Thoracic aorta (tissue), 2 donors: ENCODE measurements at regions not wholly inside any gene's neighbourhood (a gene's known extent, or its start where the extent isn't known, plus 50 kb on each side); places are given as distances from the start of the nearest gene placed in this dataset.

ENCODE experiments used
- ATAC-seq: fragments of 150-250 bp; one replicate; pipeline ENCODE4 v1.8.0; 2017; ENCODE audit warnings: low read depth; ENCODE audit not compliant: insufficient number of reproducible peaks, low FRiP score
- DNase-seq: peaks from one replicate; pipeline ENCODE4 v3.0.0-alpha.2; 2020; ENCODE audit warnings: low spot score
- H3K27ac ChIP-seq, 2 donors: fragments of 200-600 bp; sonication (generic); 1 replicate in 1 of 2; 2 replicates in 1 of 2; pipeline ENCODE4 v1.5.1; 2016; ENCODE audit warnings: mild to moderate bottlenecking in 2 of 2, moderate library complexity in 2 of 2
- H3K27me3 ChIP-seq: fragments of 200-600 bp; sonication (generic); replicated peaks from 2 replicates; pipeline ENCODE4 v1.6.0; 2016; ENCODE audit warnings: mild to moderate bottlenecking; ENCODE audit not compliant: insufficient read depth
- H3K36me3 ChIP-seq: fragments of 200-600 bp; sonication (generic); one replicate; pipeline ENCODE4 v1.5.1; 2016
- H3K4me1 ChIP-seq, 2 donors: fragments of 200-600 bp; sonication (generic); 1 replicate in 1 of 2; 2 replicates in 1 of 2; pipeline versions ENCODE4 v1.5.1 to v1.6.0; 2016; ENCODE audit warnings: low read depth in 2 of 2, mild to moderate bottlenecking in 1 of 2; ENCODE audit not compliant: control insufficient read depth in 1 of 2
- H3K4me3 ChIP-seq: fragments of 200-600 bp; sonication (generic); 2 replicates; pipeline ENCODE4 v1.5.1; 2016; ENCODE audit warnings: mild to moderate bottlenecking
- H3K9me3 ChIP-seq: fragments of 200-600 bp; sonication (generic); 2 replicates; pipeline ENCODE4 v1.5.1; 2016
- TF ChIP-seq, protein P1 (sequence below): fragments of 200-600 bp; sonication (generic); IDR thresholded peaks from one replicate; pipeline ENCODE4 v1.5.1; 2019; ENCODE audit warnings: antibody characterized with exemption

GRCh38 chr16:14374451-14375131 is 255.5 kb downstream of the PARN start:
- no peak for ATAC-seq
- DNase-seq = no peak
- no peak overlapping the region for H3K27ac ChIP-seq
- H3K36me3 ChIP-seq = no peaks in the 10 kb centered on the region
- H3K9me3 ChIP-seq = no peaks in the 10 kb centered on the region
- no peaks in the 10 kb centered on the region for H3K4me1 ChIP-seq
- no peaks in the 10 kb centered on the region for H3K27me3 ChIP-seq
- TF ChIP-seq, protein P1, sequence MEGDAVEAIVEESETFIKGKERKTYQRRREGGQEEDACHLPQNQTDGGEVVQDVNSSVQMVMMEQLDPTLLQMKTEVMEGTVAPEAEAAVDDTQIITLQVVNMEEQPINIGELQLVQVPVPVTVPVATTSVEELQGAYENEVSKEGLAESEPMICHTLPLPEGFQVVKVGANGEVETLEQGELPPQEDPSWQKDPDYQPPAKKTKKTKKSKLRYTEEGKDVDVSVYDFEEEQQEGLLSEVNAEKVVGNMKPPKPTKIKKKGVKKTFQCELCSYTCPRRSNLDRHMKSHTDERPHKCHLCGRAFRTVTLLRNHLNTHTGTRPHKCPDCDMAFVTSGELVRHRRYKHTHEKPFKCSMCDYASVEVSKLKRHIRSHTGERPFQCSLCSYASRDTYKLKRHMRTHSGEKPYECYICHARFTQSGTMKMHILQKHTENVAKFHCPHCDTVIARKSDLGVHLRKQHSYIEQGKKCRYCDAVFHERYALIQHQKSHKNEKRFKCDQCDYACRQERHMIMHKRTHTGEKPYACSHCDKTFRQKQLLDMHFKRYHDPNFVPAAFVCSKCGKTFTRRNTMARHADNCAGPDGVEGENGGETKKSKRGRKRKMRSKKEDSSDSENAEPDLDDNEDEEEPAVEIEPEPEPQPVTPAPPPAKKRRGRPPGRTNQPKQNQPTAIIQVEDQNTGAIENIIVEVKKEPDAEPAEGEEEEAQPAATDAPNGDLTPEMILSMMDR = no peak
- H3K4me3 ChIP-seq = no peak overlapping the region

DNA sequence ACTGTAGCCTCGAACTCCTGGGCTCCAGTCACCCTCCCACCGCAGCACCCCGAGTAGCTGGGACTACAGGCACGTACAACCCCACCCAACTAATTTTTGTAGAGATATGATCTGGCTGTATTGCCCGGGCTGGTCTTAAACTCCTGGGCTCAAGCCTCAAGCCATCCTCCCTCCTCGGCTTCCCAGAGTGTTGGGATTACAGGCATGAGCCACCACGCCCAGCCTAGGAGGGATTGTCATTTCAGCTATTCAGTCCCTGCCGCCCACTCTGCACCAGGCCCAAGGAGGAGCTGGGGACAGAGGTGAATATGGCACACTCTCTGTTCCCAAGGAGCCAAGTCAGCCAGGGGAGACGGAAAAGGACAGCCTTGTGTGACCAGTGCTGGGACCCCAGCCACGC is 256.2 kb downstream of the PARN start:
- Histone ChIP-seq H3K27me3 (no peaks in the 10 kb centered on the region), H3K9me3 (no peaks in the 10 kb centered on the region), H3K4me3 (no peak overlapping the region), H3K36me3 (no peaks in the 10 kb centered on the region), H3K4me1 (no peaks in the 10 kb centered on the region), H3K27ac (no peak overlapping the region)
- ATAC-seq (no peak), DNase-seq (no peak)
- TF ChIP-seq, protein P1 = no peak

DNA sequence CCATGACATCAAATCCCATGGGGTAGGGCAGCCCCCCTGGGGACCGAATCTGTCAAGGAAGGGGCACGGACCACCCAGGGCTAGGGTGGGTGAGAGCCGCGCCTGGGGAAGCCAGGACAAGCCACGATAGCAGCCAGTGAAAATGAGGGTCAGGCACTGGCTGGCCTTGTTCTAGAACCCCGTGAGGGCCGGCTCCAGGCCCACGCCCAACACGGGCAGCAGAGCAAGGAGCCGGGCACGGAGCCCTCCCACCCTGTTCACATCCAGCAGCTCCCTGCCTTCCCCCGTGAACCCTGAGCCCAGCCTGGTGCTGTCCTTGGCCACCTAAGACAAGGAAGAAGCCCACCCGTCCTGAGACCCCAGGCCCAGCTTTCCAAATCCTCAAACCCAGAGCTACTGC is 256.7 kb downstream of the PARN start:
- DNase-seq (no peak), ATAC-seq (no peak)
- no peaks in the 10 kb centered on the region for H3K9me3 ChIP-seq
- H3K27ac ChIP-seq = no peak overlapping the region
- H3K4me1 ChIP-seq = no peaks in the 10 kb centered on the region
- TF ChIP-seq, protein P1 = no peak
- no peak overlapping the region for H3K4me3 ChIP-seq
- H3K27me3 ChIP-seq = no peaks in the 10 kb centered on the region
- no peaks in the 10 kb centered on the region for H3K36me3 ChIP-seq

DNA sequence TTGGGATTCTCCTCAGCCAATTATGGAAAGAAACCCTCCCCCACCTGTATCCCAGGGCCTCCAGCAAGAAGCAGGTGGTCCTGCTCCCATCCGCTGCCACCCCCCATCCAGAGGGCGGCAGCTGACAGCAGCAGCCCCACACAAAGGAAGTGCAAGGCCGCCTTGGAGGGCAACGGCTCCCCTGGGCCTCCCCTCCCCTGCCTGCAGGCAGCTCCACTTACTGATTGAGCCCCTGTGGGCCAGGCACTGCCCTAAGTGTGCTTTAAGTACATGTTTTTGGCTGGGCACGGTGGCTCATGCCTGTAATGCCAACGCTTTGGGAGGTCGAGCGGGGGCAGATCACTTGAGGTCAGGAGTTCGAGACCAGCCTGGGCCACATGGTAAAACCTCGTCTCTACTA is 257.6 kb downstream of the PARN start:
- H3K9me3 ChIP-seq = no peaks in the 10 kb centered on the region
- ATAC-seq (no peak), DNase-seq (no peak)
- TF ChIP-seq, protein P1 = no peak
- no peaks in the 10 kb centered on the region for H3K36me3 ChIP-seq
- no peaks in the 10 kb centered on the region for H3K27me3 ChIP-seq
- no peak overlapping the region for H3K27ac ChIP-seq
- no peak overlapping the region for H3K4me3 ChIP-seq
- no peaks in the 10 kb centered on the region for H3K4me1 ChIP-seq

DNA sequence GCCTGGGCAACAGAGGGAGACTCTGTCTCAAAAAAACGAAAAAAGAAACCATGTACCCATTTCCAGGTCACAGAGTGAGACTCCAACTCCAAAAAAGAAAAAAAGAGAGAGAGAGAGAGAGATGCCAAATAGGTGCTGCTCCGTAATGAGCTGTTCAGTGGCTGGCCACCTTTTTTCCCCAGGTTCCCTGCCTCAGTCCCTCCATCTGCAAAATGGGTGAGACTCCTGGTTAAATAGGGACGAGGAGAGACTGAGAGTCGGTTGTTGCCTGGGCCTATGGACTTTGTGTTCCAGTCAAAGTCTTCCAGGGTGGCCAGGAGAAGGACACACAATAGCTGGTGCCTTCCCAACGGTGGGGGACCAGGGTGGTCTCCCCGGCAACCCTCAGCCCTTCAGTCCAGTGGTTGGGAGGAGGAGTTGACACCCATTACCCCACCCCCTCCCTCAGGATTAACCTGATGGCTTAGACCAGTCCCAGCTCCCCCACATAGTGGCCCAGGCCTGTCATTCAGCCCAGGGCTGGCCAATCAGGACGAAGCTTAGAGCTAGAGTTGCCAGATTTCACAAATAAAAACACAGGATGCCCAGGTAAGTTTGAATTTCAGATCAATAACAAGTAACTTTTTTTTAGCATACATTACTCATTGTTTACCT is 258.2 kb downstream of the PARN start:
- ATAC-seq (no peak), DNase-seq (no peak)
- no peaks in the 10 kb centered on the region for H3K36me3 ChIP-seq
- H3K27me3 ChIP-seq = no peaks in the 10 kb centered on the region
- H3K4me3 ChIP-seq = no peak overlapping the region
- no peak overlapping the region for H3K27ac ChIP-seq
- no peaks in the 10 kb centered on the region for H3K9me3 ChIP-seq
- TF ChIP-seq, protein P1 = no peak
- no peaks in the 10 kb centered on the region for H3K4me1 ChIP-seq
